Ammon's horn (tissue), 1 donor: ENCODE measurements at regions not wholly inside any gene's neighbourhood (a gene's known extent, or its start where the extent isn't known, plus 50 kb on each side); places are given as distances from the start of the nearest gene placed in this dataset.
"Not testable (repeated sequence)": the region's sequence is repeated elsewhere in the genome, so short reads cannot be mapped to it uniquely, and the experiment has no call there.

Experiments
- DNase-seq: peaks from one replicate; pipeline ENCODE4 v3.0.0-alpha.2; 2016; ENCODE audit warnings: low spot score

DNA sequence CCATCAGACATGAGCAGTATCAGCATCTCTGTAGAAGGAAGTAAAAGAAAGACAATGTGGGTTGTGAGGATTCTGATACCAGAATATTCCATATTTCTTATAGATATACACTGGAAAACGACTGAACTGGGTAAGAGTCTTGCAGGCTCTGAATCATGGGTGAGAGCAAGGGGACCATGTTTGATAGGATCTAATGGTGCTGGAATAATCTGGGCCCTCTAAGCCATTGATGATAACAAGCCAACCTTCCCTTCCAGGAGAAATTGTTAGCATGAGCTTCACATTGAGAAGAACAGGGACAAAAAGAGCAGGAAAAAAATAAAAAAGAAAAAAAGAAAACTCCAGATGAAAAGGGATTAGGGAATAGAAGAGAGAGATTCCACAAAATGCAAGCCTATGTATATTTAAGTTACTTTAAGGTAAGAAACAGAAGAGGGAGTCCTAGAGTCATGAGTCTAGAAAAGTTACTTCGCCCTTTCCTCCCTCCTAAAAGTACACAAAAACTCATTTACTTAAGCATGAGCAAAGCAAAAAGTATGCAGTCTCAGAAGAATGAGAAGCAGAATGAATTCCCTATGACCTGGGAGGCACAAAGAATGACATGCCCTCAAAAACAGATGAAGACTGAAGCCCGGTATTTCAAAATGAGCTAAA, 181.9 kb downstream of the TMEM26 start:
- DNase-seq, result no peak

DNA sequence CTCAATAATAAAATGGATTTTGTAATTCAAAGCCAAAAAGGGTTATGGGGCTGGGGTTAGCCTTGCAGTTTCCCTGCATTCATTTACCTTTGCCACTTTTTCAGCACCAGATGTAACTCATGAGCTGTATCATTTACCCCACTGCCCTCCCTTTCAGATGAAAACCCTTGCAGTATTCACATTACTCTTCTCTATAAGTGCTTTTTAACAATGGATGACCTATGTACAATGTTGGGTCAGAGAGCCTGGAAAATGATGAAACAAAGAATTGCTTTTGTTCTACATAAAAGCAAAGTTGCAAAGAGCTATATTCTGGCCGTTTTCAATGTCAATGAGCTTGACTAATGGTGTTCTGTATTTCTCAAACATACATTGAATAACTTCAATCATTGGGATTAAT, 189.7 kb downstream of the TMEM26 start:
- no peak for DNase-seq

DNA sequence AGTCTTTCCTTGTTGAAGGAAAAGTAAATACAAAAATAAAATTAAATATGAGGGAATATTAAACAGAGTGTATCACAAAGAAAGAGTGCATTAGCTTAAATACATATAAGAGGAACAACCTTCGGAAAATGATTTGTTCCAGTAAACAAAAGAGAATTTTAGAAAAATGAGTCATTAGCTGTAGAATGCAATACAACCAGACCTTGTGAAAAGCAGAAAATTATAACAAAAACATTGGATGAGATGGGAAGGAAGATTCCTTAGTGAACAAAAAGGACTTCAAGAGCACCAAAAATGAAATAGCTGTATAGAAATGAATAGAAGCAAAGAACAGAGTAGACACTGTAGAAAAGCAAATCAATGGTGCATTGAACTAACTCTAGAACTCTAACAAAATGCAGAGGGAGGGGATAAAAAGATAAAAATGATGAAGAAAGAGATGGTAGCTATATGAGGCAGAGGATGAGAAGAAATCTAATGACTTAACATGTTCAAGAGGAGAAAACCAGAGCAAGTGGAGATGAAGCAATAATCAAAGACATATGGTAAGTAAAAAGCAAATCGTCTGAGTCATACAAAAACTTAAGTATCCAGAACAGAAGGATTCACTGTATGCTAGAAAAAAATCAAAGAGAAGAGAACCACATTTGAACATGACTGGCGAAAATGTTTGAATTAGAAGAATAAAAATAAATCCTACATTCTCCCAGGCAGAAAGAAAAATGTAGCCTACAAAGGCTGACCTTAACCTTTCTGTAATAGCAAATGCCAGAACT, 190.5 kb downstream of the TMEM26 start:
- DNase-seq, result no peak

DNA sequence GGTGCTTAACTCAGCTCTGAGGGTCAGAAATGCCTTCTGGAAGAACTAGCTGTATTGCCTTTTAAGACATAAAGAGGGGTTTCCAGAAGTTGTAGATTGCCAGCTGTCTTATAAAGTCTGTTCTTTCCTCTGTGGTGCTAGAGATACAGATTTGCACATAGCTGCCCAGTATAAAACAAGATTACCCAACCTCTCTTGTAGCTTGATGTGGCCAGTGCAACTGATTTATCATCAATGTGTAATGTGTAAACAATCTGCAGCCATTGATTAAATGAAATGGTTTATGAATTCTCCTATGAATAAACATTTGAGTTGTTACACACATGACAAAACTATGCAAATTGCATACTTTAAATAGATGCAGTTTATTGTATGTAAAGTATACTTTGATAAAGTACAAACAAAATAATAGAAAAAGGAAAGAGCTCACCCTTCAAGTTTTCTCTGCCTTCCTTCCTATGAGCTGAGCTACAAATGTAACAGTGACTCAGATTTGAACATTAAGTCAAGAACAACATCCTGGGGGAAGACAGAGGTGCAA, 195.2 kb downstream of the TMEM26 start:
- no peak for DNase-seq

DNA sequence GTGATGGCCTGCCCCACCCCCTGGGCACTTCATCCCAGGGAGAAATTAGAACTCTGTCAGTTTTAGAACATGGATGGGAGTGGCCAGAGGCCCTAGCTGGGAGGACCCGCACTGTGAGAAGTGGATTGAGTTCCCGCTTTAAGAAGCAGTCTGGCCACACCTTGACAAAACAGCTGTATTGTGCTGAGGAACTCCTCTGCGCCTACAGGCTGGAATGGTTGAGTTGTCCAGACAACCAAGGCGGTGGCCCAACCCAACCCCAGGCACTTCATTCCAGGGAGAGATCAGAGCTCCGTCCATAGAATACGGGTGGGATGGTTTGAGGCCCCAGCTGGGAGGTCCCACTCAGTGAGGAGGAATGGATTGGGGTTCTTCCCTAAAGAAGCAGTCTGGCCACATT, 196.0 kb downstream of the TMEM26 start:
- no peak for DNase-seq

DNA sequence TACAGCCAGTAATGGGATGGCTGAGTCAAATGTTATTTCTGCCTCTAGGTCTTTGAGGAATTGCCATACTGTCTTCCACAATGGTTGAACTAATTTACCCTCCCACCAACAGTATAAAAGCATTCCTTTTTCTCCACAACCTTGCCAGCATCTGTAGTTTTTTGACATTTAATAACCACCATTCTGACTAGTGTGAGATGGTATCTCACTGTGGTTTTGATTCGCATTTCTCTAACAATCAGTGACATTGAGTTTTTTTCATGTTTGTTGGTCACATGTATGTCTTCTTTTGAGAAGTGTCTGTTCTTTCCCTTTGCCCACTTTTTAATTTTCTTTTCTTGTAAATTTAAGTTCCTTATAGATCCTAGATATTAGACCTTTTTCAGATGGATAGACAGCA, 200.9 kb downstream of the TMEM26 start:
- not testable (repeated sequence) for DNase-seq

DNA sequence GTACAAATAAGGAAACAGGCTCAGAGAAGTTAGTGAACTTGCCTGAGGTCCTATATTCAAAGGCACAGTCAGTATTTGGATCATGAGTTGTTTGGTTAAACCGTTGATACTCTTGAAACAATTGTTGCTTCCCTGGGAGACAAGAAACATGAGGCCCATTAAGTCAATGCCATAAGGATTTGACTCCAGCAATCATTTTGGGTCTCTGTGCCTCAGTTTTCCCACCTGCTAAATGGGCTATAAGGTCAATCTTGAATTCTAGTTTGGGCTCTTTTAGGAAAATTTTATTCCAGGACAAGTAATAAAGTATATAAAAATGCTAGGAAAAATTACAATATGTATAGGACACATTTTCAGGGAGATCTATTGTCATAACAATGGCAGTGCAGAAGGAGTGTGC, 202.1 kb downstream of the TMEM26 start:
- no peak for DNase-seq

DNA sequence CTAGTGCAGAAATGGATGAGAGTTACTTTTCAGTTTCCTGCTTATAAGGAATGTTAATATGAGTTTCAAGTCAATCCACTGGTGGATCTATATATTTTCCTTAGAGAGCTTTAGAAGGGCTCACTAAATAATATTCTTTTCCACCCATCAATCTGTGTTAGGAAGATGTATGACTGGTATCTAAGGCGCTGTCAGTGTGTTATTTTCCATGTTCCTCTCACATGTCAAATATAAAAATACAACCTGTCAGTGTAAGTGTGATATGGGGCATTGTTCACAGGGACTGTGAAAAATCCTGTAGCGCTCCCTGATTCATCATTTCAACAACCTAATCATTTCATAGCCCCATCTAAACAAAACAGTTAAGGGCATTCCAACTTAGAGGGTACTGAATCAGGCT, 203.1 kb downstream of the TMEM26 start:
- no peak for DNase-seq

DNA sequence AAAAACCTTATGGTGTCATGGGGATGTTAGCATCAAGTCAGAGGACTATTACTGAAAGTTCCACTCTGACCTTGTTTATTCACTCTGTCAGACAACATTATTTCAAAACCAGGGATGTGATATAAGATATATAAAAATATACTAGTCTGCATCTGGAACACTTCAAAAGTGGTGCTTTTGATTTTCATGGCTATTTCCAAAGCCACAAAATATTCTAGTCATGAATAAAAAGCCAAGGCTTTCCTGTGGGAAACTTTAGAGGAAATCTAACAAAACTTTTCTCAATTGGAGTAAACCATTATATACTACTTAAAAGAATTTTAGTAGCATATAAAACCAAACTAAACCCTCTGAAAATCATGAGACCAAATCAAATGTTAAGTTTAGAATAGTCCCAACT, 205.2 kb downstream of the TMEM26 start:
- no peak for DNase-seq

DNA sequence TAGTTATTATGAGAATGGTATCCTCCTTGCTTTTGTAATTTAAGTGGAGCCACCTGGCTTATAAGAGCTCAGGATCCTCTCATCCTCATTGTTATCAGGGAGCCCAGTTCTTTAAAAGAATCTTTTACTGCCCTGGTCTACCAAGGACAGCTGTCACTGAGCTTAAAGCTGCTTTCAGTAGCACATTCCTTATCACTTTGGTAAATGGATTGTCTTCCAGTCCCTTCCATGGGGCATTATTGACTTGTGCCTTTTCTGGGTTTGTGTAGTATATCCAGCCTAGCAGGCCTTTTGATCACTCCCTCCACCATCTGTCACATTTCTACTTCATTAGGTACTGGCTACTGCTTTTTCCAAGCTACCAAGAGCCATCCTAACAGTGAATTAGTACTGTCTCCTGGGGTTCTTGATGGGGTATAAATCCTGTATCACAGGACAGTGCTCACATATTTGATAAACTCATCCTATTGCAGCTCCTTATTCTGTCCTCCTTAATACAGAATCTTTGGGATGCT, 208.9 kb downstream of the TMEM26 start:
- no peak for DNase-seq

DNA sequence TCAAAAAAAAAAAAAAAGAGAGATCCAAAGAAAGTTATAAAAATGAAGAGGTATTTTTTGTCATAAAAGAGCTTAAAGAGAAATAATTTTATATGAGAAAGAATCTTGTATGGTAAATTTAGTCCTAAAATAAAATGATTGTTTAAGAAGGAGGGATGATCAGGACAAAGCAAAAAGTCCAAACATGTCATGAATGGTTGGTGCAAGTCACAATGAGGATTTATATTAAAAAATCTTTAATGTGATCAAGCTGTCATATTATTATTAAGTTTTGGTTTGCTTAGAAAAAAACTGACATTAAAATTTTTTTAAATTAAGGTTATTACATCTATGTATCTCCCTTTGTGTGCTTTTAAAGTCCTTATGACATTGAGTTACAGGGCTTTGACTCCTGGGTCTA, 220.4 kb downstream of the TMEM26 start:
- no peak for DNase-seq

DNA sequence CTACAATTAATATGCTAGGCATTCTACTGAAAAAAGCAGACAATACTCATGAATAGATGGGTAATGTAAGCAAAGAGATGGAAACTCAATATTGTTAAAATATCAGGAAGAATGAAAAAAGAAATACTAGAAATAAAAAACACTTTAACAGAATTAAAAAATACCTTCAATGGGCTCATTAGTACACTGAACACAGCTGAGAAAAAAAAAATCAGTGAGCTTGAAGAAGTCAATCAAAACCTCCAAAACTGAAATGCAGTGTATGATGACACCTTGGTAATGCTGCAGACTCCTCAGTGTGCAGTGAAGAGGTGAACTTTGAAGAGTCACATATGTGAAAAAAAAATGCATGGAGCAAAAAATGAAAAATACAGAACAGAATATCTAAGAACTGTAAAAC, 227.2 kb downstream of the TMEM26 start:
- no peak for DNase-seq

DNA sequence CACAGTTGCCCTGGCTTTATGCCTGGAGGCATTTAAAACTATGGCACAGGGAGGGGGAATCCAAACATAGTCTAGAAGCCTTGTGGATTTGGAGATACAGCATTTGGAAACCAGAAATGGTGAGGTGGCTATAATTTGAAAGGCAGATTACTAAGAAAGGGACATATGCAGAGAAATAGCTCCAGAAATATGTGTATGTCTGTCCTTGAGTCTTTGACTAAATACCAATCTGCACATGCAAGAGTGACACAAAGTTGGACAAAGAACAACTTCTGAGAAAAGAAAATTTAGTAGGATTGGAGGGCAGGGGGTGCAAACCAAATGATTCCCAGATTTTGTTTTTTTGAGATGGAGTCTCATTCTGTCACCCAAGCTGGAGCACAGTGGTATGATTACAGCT, 229.6 kb downstream of the TMEM26 start:
- DNase-seq, result no peak

DNA sequence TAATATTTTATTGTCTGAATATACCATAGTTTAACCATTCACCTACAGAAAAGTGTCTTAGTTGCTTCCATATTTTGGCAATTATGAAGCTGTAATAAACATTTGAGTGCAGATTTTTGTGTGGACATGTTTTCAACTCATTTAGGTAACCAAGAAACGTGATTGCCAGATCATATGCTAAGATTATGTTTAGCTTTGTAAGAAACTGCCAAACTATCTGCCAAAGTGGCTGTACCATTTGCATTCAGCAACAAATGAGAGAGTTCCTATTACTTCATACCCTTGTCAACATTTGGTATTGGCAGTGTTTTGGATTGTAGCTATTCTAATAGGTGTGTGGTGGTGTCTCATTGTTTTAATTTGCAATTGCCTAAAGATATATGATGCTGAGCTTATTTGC, 233.5 kb downstream of the TMEM26 start:
- no peak for DNase-seq

DNA sequence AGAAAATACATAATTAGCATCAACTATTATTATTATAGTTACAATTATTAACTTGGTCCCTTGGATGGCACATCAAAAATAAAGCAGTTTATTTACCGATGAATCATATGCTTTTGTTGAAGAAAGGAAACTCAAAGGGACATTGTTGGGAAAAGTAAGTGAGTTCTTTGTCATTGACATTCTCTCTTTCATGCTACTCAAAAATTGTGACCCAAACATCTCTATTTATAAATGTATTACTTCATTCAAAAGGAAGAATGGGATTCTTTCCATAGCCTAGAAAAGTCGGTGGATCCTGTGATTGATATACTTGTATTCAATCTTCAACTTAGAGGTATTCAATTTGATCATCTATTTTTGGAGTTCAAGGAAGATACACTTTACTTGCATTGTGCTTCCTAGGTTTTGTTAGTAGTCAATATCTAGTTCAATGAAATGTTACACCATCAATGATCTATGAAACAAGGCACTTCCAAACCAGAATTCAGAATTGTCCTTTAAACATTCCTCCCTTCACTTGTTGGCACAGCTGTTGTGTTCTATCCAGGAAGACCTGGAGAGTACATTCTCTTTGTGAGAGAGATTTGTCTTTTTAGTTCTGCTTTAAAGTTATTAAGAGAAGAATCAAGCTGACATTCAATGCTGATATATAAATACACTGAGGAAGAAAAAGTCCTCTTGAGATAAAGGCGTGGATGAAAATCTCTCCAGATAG, 235.2 kb downstream of the TMEM26 start:
- no peak for DNase-seq

DNA sequence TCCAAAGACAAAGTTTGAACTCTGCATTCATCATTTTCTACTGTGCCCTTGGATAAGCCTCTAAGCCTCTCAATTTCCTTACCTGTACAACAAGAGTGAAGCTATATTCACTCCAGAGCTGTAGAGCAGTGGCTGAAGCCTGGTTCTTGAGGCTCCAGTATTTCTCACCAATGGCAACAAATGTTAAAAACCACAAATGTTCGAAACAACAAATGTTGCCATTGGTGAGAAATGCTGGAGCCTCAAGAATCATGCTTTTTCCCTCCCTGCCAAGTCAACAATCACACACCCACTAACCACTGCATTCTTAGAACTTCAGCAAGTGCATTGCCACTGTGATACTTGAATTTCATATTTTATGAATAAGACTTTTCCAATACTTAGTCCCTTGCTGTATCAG, 237.9 kb downstream of the TMEM26 start:
- DNase-seq, result no peak

DNA sequence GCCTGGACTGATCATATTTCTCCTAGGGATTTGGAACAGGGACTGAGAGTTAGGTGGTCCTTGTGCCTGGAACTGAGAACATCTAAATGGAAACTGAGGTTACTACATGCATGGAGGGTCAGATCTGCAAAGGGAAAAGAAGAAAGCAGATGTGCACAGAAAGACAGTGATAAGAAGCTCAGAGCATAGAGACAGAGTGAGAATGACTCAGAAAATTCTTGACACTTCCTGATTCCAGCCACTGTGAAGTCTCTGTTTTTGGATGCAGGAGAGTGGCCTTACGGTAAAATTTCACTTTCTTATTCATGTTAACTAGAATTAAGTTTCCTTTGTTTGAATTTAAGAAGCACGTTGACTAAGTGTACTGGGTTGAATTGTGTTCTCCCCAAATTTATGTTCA, 241.7 kb downstream of the TMEM26 start:
- no peak for DNase-seq

DNA sequence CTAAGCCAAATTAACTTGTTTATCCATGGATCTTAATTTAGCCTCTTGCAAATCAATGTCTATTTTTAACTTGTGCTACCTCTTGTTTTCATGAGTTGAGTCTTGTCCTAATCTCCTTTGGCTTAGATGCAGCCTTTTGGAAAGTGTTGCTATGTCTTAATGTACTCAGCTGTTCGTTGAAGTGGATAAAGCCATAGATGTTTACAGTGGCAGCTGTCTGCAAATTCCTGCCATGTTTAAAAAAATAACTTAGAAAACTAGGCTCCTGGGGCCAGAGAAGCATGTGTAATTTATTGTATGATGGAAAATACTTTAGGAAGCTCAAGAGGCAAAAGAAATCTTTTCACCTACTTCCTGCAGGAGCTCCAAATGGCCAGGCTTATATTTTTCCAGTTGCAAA, 253.1 kb upstream of the RHOBTB1 start:
- DNase-seq, result no peak

DNA sequence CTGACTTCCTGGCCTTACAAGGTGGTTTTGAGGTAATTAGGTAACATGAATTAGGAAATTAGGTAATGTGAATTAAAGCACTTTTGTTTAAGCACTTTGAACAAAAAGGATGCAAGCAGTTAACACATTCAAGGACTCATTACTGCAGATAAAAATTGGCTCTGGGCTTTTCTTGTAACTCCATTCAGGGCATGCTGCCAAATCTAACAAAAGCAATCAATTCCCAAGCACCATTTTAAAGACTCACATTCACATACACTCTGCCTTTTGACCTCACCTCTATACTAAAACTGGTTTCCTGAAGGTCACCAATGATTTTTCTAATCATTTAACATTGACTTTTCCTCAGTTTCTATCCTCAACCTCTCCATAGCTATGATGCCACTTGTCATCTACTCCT, 251.2 kb upstream of the RHOBTB1 start:
- DNase-seq, result no peak

DNA sequence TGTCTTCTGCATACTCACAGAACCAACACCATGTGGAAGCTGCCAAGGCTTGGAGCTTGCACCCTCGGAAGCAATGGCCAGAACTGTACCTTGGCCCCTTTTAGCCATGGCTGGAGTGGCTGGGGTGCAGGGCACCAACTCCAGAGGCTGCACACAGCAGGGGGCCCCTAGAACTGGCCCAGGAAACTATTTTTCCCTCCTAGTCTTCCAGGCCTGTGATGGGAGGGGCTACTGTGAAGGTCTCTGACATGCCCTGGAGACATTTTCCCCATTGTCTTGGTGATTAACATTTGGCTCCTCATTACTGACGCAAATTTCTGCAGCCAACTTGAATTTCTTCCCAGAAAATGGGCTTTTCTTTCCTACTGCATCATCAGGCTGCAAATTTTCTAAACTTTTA, 248.6 kb upstream of the RHOBTB1 start:
- not testable (repeated sequence) for DNase-seq

DNA sequence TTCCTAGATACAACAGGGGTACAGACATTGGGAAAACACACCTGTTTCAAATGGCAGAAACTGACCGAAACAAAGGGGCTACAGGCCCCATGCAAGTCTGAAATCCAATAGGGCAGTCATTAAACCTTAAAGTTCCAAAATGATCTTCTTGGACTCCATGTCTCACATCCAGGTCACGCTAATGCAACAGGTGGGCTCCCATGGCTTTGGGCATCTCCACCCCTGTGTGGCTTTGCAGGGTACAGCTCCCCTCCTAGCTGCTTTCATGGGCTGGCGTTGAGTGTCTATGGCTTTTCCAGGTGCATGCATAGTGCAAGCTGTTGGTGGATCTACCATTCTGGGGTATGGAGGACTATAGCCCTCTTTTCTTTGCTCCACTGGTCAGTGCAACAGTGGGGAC, 248.1 kb upstream of the RHOBTB1 start:
- no peak for DNase-seq

DNA sequence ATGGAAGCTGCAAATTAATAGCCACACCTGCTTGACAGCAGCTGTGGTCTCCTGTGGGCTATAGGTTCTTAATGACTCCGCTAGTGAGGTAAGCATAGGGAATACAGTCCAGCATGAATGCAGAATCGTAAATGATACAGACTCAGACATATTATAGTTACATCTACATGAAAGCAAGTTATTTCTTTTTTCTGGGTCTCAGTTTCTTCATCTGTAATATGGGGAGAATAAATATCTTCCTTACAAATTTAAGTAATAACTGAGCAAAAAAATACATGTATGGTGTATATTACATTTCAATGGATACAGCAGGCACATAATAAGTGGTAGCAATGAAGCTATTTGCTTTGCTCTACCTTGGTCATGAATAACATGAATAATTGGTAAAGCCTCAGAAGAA, 245.9 kb upstream of the RHOBTB1 start:
- DNase-seq, result no peak

DNA sequence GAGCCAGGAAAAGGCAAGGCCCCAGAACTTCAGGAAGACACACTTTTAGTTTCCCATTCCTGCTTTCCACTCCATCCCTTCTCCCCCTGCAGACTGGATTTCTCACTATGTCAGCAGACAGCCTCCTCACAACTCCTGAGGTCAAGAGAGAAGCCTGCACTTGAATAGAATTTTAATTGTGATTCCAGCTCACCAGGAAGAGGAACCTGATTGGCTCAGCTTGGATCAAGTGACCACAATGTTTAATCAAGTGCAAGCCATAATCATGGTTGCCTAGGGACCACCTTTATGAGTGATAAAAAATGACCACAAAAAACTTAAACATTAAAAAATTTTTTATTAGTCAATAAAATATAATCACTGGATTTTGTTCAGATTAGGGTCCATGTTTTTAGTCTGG, 244.7 kb upstream of the RHOBTB1 start:
- no peak for DNase-seq
